SK-N-SH (cell line): ENCODE measurements at regions not wholly inside any gene's neighbourhood (a gene's known extent, or its start where the extent isn't known, plus 50 kb on each side); places are given as distances from the start of the nearest gene placed in this dataset.

Experiments used
- CTCF ChIA-PET: fragments of 300-600, 350-600 bp; formaldehyde crosslinking; extraction: SDS; loops from one replicate; lab custom pipeline; 2021; lab: Yijun Ruan, JAX
- POLR2A ChIA-PET: fragments of 350-600 bp; sonication (Branson Sonifier 250); formaldehyde crosslinking; extraction: SDS; loops from one replicate; lab custom pipeline; 2020; ENCODE audit warnings: antibody characterized with exemption, inconsistent platforms; lab: Yijun Ruan, JAX
- DNase-seq: peaks from one replicate; pipeline ENCODE4 v3.0.0; 2012
- H2AFZ ChIP-seq: fragments of 200-600 bp; sonication (generic); 2 replicates; pipeline ENCODE4 v1.8.1; 2016; ENCODE audit warnings: antibody characterized with exemption, mild to moderate bottlenecking, low read depth
- H3F3A ChIP-seq: fragments of 200-600 bp; sonication (generic); replicated peaks from 2 replicates; pipeline ENCODE3; 2016; ENCODE audit warnings: antibody characterized with exemption, mild to moderate bottlenecking; ENCODE audit not compliant: insufficient read depth
- H3K27ac ChIP-seq, 2 experiments: fragments of 200-500 bp in 1 of 2; fragments of 200-600 bp in 1 of 2; sonication (Bioruptor generic) in 1 of 2; sonication (generic), shearing (Covaris generic) in 1 of 2; 2 replicates each; pipeline versions ENCODE4 v1.5.1 to v1.6.1; 2014 to 2016; ENCODE audit warnings: low read depth in 2 of 2, inconsistent platforms in 1 of 2, low read length in 1 of 2, mild to moderate bottlenecking in 1 of 2, mixed read lengths in 1 of 2
- H3K27me3 ChIP-seq: fragments of 200-600 bp; sonication (generic), shearing (Covaris generic); 2 replicates; pipeline ENCODE4 v1.6.1; 2016; ENCODE audit warnings: mixed run types; ENCODE audit not compliant: insufficient read depth
- H3K36me3 ChIP-seq, 2 experiments: fragments of 200-500 bp in 1 of 2; fragments of 200-600 bp in 1 of 2; sonication (Bioruptor generic) in 1 of 2; sonication (generic) in 1 of 2; replicated peaks in 1 of 2; 2 replicates each; pipeline versions ENCODE3 to v1.5.1; 2014 to 2016; ENCODE audit warnings: low read length in 1 of 2, mild to moderate bottlenecking in 1 of 2; ENCODE audit not compliant: insufficient read depth in 2 of 2, control insufficient read depth in 1 of 2
- H3K4me1 ChIP-seq, 2 experiments: fragments of 200-500 bp in 1 of 2; fragments of 200-600 bp in 1 of 2; sonication (Bioruptor generic) in 1 of 2; sonication (generic), shearing (Covaris generic) in 1 of 2; 2 replicates each; pipeline versions ENCODE4 v1.5.1 to v1.6.1; 2014 to 2016; ENCODE audit warnings: low read depth in 1 of 2, low read length in 1 of 2, mixed run types in 1 of 2; ENCODE audit not compliant: insufficient read depth in 2 of 2, control insufficient read depth in 1 of 2
- H3K4me2 ChIP-seq: fragments of 200-600 bp; sonication (generic), shearing (Covaris generic); 2 replicates; pipeline ENCODE4 v1.6.1; 2017; ENCODE audit warnings: mixed run types
- H3K4me3 ChIP-seq, 2 experiments: fragments of 200-500 bp in 1 of 2; fragments of 200-600 bp in 1 of 2; sonication (Bioruptor generic) in 1 of 2; sonication (generic), shearing (Covaris generic) in 1 of 2; 2 replicates each; pipeline versions ENCODE4 v1.5.1 to v1.8.1; 2014 to 2016; ENCODE audit warnings: low read depth in 2 of 2, inconsistent platforms in 1 of 2, low read length in 1 of 2, mild to moderate bottlenecking in 1 of 2, mixed read lengths in 1 of 2, moderate library complexity in 1 of 2
- H3K79me2 ChIP-seq: fragments of 200-600 bp; sonication (generic); 2 replicates; pipeline ENCODE4 v1.8.1; 2017; ENCODE audit warnings: mild to moderate bottlenecking; ENCODE audit not compliant: insufficient read depth
- H3K9ac ChIP-seq: fragments of 200-600 bp; sonication (generic); 2 replicates; pipeline ENCODE4 v1.6.1; 2017; ENCODE audit warnings: mixed run types
- H3K9me2 ChIP-seq: fragments of 200-600 bp; sonication (generic); 2 replicates; pipeline ENCODE4 v1.6.1; 2017; ENCODE audit warnings: mixed run types
- H3K9me3 ChIP-seq: fragments of 200-600 bp; sonication (generic); 2 replicates; pipeline ENCODE4 v1.6.1; 2017; ENCODE audit warnings: mixed run types, mild to moderate bottlenecking, moderate library complexity
- H4K20me1 ChIP-seq: fragments of 200-600 bp; sonication (generic); 2 replicates; pipeline ENCODE4 v1.6.1; 2017; ENCODE audit warnings: mild to moderate bottlenecking, mixed run types; ENCODE audit not compliant: insufficient read depth
- EP300 ChIP-seq, 2 experiments: IDR thresholded peaks; 2 replicates each; pipeline versions ENCODE4 v1.4.0 to v1.6.1; 2012; ENCODE audit warnings: borderline replicate concordance in 1 of 2, low read depth in 1 of 2, low read length in 1 of 2
- FOSL2 ChIP-seq: IDR thresholded peaks from 2 replicates; pipeline ENCODE4 v1.4.0; 2012; ENCODE audit warnings: low read depth, mild to moderate bottlenecking, moderate library complexity, borderline replicate concordance
- FOXJ3 ChIP-seq: sonication (generic); formaldehyde crosslinking; IDR thresholded peaks from 2 replicates; pipeline ENCODE4 v1.5.1; 2020; ENCODE audit warnings: mild to moderate bottlenecking, missing genetic modification reagents
- GABPA ChIP-seq: IDR thresholded peaks from 2 replicates; pipeline ENCODE4 v1.4.0; 2012; ENCODE audit warnings: low read depth, mild to moderate bottlenecking
- MXI1 ChIP-seq: IDR thresholded peaks from 2 replicates; pipeline ENCODE4 v1.6.1; 2012; ENCODE audit warnings: mild to moderate bottlenecking, low read depth, low read length, improper control_type of control experiment
- NFIC ChIP-seq: IDR thresholded peaks from 2 replicates; pipeline ENCODE4 v1.4.0; 2012; ENCODE audit warnings: borderline replicate concordance
- NRF1 ChIP-seq: IDR thresholded peaks from 2 replicates; pipeline ENCODE4 v1.6.1; 2012; ENCODE audit warnings: low read depth, mild to moderate bottlenecking, low read length
- POLR2AphosphoS5 ChIP-seq: IDR thresholded peaks from 2 replicates; pipeline ENCODE4 v1.6.1; 2012; ENCODE audit warnings: low read depth, low read length
- RAD21 ChIP-seq: IDR thresholded peaks from 2 replicates; pipeline ENCODE4 v1.6.1; 2012; ENCODE audit warnings: mild to moderate bottlenecking, low read length
- RCOR1 ChIP-seq: fragments of 150-350 bp; IDR thresholded peaks from 2 replicates; pipeline ENCODE4 v1.6.1; 2017; ENCODE audit warnings: antibody characterized with exemption, low read length
- RXRA ChIP-seq: IDR thresholded peaks from 2 replicates; pipeline ENCODE4 v1.4.0; 2012; ENCODE audit warnings: low read depth, mild to moderate bottlenecking, borderline replicate concordance
- SIN3A ChIP-seq: IDR thresholded peaks from 2 replicates; pipeline ENCODE4 v1.6.1; 2012; ENCODE audit warnings: low read depth, mild to moderate bottlenecking, low read length, moderate library complexity, borderline replicate concordance
- TAF1 ChIP-seq: IDR thresholded peaks from 2 replicates; pipeline ENCODE4 v1.6.1; 2012; ENCODE audit warnings: low read depth, mild to moderate bottlenecking, low read length, moderate library complexity, borderline replicate concordance
- TCF12 ChIP-seq: IDR thresholded peaks from 2 replicates; pipeline ENCODE4 v1.4.0; 2012
- YY1 ChIP-seq: IDR thresholded peaks from 2 replicates; pipeline ENCODE4 v1.4.0; 2012; ENCODE audit warnings: low read depth, mild to moderate bottlenecking
- WGBS: methylation state at CpG from one replicate; pipeline ENCODE4 v1.1.6; 2017; ENCODE audit warnings: low lambda C conversion rate; 5-methylcytosine and 5-hydroxymethylcytosine counted together
- TF ChIP-seq, protein P1 (sequence below): fragments of 200-600 bp; sonication (generic); IDR thresholded peaks from 2 replicates; pipeline ENCODE4 v1.6.1; 2017; ENCODE audit warnings: antibody characterized with exemption, mild to moderate bottlenecking, moderate library complexity
- TF ChIP-seq, protein P2 (sequence below): IDR thresholded peaks from 2 replicates; pipeline ENCODE4 v1.4.0; 2012; ENCODE audit warnings: low read depth, borderline replicate concordance
- TF ChIP-seq, protein P3 (sequence below): fragments of 150-350 bp; IDR thresholded peaks from 2 replicates; pipeline ENCODE4 v1.6.1; 2017; ENCODE audit warnings: antibody characterized with exemption, low read length, low read depth, borderline replicate concordance
- TF ChIP-seq, protein P4 (sequence below): IDR thresholded peaks from 2 replicates; pipeline ENCODE4; 2012

DNA sequence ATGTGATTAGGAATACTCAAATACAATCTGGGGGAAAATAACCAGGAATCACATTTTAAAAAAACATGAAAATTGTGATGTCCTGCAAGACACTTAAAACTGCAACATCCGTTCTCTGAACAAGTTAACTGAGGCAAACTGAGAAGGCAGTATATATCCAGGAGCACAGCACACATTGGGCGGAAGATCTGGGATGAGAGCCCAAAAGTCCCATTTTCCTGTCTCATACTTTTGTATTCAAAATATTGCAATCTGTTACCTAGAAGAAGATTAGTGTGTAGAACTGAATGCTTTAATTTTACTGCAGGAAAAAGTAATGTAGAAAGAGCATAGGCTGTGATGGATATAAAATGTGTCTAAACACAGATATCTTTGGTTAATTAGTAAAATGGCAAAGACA, 276.8 kb upstream of the FANCL start:
- Histone ChIP-seq H3K4me2 (no peak overlapping the region), H4K20me1 (no peaks in the 10 kb centered on the region), H3K27ac (no peak overlapping the region), H3K27me3 (no peaks in the 10 kb centered on the region; the same call in 1 of the 2 replicates), H3K9me3 (no peaks in the 10 kb centered on the region), H3K9ac (no peak overlapping the region), H3K4me3 (no peak overlapping the region), H3F3A (no peaks in the 10 kb centered on the region), H3K79me2 (no peaks in the 10 kb centered on the region), H3K9me2 (no peaks in the 10 kb centered on the region), H2AFZ (no peak overlapping the region), H3K4me1 (peaks cover 0 to 8% of the 10 kb centered on the region in 2 experiments; a peak in 2 of 4 replicates), H3K36me3 (no peaks in the 10 kb centered on the region)
- ChIA-PET CTCF (no interaction called here), POLR2A (no interaction called here)
- DNase-seq = no peak
- TF ChIP-seq POLR2AphosphoS5 (no peak), MXI1 (no peak), TCF12 (no peak), NFIC (no peak), YY1 (no peak), RCOR1 (no peak), NRF1 (no peak), FOSL2 (no peak), RAD21 (no peak), GABPA (no peak), SIN3A (no peak), TAF1 (no peak), RXRA (no peak), EP300 (IDR thresholded peaks at IDR 0.05; ENCODE audit: borderline replicate concordance in 1 of 2, low read depth in 1 of 2, low read length in 1 of 2) (no peak), FOXJ3 (CRISPR knock-in tag) (no peak)
- TF ChIP-seq, protein P1, sequence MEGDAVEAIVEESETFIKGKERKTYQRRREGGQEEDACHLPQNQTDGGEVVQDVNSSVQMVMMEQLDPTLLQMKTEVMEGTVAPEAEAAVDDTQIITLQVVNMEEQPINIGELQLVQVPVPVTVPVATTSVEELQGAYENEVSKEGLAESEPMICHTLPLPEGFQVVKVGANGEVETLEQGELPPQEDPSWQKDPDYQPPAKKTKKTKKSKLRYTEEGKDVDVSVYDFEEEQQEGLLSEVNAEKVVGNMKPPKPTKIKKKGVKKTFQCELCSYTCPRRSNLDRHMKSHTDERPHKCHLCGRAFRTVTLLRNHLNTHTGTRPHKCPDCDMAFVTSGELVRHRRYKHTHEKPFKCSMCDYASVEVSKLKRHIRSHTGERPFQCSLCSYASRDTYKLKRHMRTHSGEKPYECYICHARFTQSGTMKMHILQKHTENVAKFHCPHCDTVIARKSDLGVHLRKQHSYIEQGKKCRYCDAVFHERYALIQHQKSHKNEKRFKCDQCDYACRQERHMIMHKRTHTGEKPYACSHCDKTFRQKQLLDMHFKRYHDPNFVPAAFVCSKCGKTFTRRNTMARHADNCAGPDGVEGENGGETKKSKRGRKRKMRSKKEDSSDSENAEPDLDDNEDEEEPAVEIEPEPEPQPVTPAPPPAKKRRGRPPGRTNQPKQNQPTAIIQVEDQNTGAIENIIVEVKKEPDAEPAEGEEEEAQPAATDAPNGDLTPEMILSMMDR = no peak
- TF ChIP-seq, protein P2, sequence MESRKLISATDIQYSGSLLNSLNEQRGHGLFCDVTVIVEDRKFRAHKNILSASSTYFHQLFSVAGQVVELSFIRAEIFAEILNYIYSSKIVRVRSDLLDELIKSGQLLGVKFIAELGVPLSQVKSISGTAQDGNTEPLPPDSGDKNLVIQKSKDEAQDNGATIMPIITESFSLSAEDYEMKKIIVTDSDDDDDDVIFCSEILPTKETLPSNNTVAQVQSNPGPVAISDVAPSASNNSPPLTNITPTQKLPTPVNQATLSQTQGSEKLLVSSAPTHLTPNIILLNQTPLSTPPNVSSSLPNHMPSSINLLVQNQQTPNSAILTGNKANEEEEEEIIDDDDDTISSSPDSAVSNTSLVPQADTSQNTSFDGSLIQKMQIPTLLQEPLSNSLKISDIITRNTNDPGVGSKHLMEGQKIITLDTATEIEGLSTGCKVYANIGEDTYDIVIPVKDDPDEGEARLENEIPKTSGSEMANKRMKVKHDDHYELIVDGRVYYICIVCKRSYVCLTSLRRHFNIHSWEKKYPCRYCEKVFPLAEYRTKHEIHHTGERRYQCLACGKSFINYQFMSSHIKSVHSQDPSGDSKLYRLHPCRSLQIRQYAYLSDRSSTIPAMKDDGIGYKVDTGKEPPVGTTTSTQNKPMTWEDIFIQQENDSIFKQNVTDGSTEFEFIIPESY = no peak
- TF ChIP-seq, protein P3, sequence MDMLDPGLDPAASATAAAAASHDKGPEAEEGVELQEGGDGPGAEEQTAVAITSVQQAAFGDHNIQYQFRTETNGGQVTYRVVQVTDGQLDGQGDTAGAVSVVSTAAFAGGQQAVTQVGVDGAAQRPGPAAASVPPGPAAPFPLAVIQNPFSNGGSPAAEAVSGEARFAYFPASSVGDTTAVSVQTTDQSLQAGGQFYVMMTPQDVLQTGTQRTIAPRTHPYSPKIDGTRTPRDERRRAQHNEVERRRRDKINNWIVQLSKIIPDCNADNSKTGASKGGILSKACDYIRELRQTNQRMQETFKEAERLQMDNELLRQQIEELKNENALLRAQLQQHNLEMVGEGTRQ = no peak
- TF ChIP-seq, protein P4, sequence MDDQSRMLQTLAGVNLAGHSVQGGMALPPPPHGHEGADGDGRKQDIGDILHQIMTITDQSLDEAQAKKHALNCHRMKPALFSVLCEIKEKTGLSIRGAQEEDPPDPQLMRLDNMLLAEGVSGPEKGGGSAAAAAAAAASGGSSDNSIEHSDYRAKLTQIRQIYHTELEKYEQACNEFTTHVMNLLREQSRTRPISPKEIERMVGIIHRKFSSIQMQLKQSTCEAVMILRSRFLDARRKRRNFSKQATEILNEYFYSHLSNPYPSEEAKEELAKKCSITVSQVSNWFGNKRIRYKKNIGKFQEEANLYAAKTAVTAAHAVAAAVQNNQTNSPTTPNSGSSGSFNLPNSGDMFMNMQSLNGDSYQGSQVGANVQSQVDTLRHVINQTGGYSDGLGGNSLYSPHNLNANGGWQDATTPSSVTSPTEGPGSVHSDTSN = no peak
- 74% methylated on average over 2 of the region's 2 CpGs for WGBS
